ENCODE measurements at regions not wholly inside any gene's neighbourhood (a gene's known extent, or its start where the extent isn't known, plus 50 kb on each side); places are given as distances from the start of the nearest gene placed in this dataset.
"Not testable (repeated sequence)": the region's sequence is repeated elsewhere in the genome, so short reads cannot be mapped to it uniquely, and the experiment has no call there.

DNA sequence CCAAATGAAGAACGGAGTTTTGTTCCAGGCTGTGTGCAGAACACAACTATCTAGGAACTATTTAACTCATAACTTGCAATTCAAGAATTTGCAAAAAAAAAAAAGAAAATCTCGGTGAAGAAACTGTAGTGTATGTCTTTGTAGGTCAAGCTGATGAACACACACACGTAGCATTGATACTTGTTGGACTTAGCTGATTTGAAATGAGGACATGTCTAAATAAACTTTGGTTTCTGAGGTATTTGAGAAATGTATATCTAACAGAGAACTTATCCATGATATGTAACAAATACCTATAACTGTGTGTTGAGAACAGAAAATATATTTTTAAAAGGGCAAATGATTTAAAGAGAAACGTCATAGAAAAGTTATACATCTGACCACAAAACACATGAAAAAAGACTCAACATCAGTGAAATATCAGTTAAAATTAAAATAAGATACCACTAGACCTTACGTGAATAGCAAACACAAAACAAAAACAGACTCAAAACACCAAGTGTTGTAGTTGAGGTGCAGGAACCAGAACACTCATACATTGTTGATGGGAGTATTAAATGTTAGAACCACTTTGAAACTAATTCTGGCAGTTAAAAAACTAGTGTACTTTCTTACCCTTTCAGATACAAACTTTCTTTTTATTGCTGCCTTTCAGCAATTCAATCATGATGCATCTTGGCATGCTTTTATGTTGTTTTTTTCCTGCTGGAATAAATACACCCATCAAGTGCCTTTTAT lies 1535.8 kb upstream of the PCDH10 start:
- no peaks in the 10 kb centered on the region for H3K4me1 ChIP-seq (ENCODE audit: control insufficient read depth, insufficient read depth, low read length)
- no peaks in the 10 kb centered on the region for H3K27me3 ChIP-seq (ENCODE audit: control insufficient read depth, insufficient read depth, low read length)
- H3K27ac ChIP-seq (ENCODE audit: low read length): no peak overlapping the region
- no peaks in the 10 kb centered on the region for H3K36me3 ChIP-seq (ENCODE audit: control insufficient read depth, insufficient read depth, low read length)
- no peak for DNase-seq
- 95% methylated on average over 4 of the region's 5 CpGs for WGBS (ENCODE audit: insufficient coverage, low lambda C conversion rate)
- H3K4me3 ChIP-seq (ENCODE audit: low read length): no peak overlapping the region
- no peaks in the 10 kb centered on the region for H3K9me3 ChIP-seq (ENCODE audit: control insufficient read depth, low read depth, low read length)

DNA sequence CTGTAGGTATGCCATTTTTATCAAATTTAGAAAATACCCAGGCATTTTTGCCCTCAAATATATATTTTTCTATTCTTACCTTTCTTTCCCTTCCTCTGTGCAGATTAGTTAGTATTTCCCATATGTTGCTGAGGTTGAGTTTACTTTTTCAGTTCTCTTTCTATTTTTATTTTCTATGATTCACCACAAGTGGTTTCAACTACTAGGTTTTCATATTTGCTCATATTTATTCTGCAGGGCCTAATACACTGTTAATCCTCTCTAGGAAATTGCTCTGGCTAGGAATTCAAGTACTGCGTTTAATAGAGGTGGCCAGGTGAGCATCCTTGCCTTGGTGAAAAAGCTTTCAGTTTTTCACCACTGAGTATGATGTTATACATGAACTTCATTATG lies 1535.3 kb upstream of the PCDH10 start:
- Histone ChIP-seq H3K27me3 (ENCODE audit: control insufficient read depth, insufficient read depth, low read length) (no peaks in the 10 kb centered on the region), H3K9me3 (ENCODE audit: control insufficient read depth, low read depth, low read length) (no peaks in the 10 kb centered on the region), H3K4me3 (ENCODE audit: low read length) (no peak overlapping the region), H3K27ac (ENCODE audit: low read length) (no peak overlapping the region), H3K36me3 (ENCODE audit: control insufficient read depth, insufficient read depth, low read length) (no peaks in the 10 kb centered on the region), H3K4me1 (ENCODE audit: control insufficient read depth, insufficient read depth, low read length) (no peaks in the 10 kb centered on the region)
- 80% methylated on average over 1 of the region's 1 CpG for WGBS (ENCODE audit: insufficient coverage, low lambda C conversion rate)
- no peak for DNase-seq

DNA sequence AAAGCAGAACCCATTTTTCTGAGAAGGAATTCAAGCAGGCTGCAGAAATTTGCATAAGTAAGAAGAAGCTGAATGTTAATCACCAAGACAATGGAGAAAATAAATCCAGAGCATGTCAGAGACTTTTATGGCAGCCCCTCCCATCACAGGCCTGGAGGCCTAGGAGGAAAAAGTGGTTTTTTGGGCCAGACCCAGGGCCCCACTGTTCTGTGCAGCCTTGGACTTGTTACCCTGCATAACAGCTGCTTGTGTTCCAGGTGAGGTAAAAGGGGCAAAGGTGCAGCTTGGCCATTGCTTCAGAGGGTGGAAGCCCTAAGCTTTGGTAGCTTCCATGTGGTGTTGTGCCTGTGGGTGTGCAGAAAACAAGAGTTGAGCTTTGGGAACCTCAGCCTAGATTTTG lies 1516.2 kb upstream of the PCDH10 start:
- Histone ChIP-seq H3K27ac (ENCODE audit: low read length) (no peak overlapping the region), H3K36me3 (ENCODE audit: control insufficient read depth, insufficient read depth, low read length) (no peaks in the 10 kb centered on the region), H3K27me3 (ENCODE audit: control insufficient read depth, insufficient read depth, low read length) (no peaks in the 10 kb centered on the region), H3K4me3 (ENCODE audit: low read length) (no peak overlapping the region), H3K9me3 (ENCODE audit: control insufficient read depth, low read depth, low read length) (peaks cover 5% of the 10 kb centered on the region), H3K4me1 (ENCODE audit: control insufficient read depth, insufficient read depth, low read length) (no peaks in the 10 kb centered on the region)
- no peak for DNase-seq

DNA sequence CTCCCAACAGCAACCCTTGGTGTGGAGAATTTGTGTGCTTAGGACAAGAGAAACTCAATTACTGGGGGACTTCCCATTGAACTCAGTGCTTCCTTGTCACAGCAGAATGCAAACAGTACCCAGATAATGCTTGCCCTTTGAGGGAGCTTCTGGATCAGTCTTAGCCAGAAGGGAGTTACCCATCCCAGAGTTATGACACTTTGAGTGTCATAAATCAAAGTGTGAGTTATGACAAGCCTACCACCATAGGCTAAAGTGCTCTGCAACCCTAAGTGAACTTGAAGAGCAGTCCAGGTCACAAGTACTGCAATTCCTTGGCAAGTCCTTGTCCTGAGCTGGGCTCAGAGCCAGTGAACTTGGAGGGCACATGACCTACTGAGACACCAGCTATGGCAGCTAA lies 1513.9 kb upstream of the PCDH10 start:
- no peaks in the 10 kb centered on the region for H3K27me3 ChIP-seq (ENCODE audit: control insufficient read depth, insufficient read depth, low read length)
- H3K4me1 ChIP-seq (ENCODE audit: control insufficient read depth, insufficient read depth, low read length): no peaks in the 10 kb centered on the region
- H3K4me3 ChIP-seq (ENCODE audit: low read length): no peak overlapping the region
- no peaks in the 10 kb centered on the region for H3K36me3 ChIP-seq (ENCODE audit: control insufficient read depth, insufficient read depth, low read length)
- peaks cover 5% of the 10 kb centered on the region for H3K9me3 ChIP-seq (ENCODE audit: control insufficient read depth, low read depth, low read length)
- no peak overlapping the region for H3K27ac ChIP-seq (ENCODE audit: low read length)
- no peak for DNase-seq

- H3K27ac ChIP-seq (ENCODE audit: low read length): no peak overlapping the region
- H3K4me3 ChIP-seq (ENCODE audit: low read length): no peak overlapping the region
- DNase-seq: no peak
- H3K9me3 ChIP-seq (ENCODE audit: control insufficient read depth, low read depth, low read length): peaks cover 4% of the 10 kb centered on the region
- 100% methylated on average over 1 of the region's 2 CpGs for WGBS (ENCODE audit: insufficient coverage, low lambda C conversion rate)
- no peaks in the 10 kb centered on the region for H3K27me3 ChIP-seq (ENCODE audit: control insufficient read depth, insufficient read depth, low read length)
- H3K4me1 ChIP-seq (ENCODE audit: control insufficient read depth, insufficient read depth, low read length): no peaks in the 10 kb centered on the region
- H3K36me3 ChIP-seq (ENCODE audit: control insufficient read depth, insufficient read depth, low read length): no peaks in the 10 kb centered on the region
Measured at GRCh38 chr4:131638781-131639180, 1510.3 kb upstream of the PCDH10 start.

DNA sequence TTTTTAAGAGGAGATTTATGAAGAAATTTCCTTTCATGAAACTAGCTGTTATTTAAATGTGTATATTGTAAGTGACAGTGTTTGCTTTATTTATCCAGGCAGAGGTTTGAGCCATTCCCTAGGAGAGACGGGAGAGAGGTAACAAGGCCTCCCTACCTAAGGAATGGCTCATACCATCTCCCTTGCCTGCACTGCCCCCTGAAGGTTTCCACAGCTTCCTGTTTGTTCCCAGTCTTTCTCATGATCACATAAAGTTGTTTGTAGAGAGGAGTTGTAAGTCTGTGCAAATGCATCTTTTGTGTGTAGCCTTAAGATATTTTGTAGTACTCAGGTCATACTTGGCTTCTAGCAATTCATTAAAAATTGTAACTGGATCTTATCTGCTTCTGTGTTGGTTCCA lies 1504.5 kb upstream of the PCDH10 start:
- Histone ChIP-seq H3K4me1 (ENCODE audit: control insufficient read depth, insufficient read depth, low read length) (no peaks in the 10 kb centered on the region), H3K4me3 (ENCODE audit: low read length) (no peak overlapping the region), H3K27ac (ENCODE audit: low read length) (no peak overlapping the region), H3K9me3 (ENCODE audit: control insufficient read depth, low read depth, low read length) (peaks cover 2% of the 10 kb centered on the region), H3K27me3 (ENCODE audit: control insufficient read depth, insufficient read depth, low read length) (no peaks in the 10 kb centered on the region), H3K36me3 (ENCODE audit: control insufficient read depth, insufficient read depth, low read length) (no peaks in the 10 kb centered on the region)
- no CpG with 5 or more reads among the region's 1 CpG for WGBS (ENCODE audit: insufficient coverage, low lambda C conversion rate)
- no peak for DNase-seq

DNA sequence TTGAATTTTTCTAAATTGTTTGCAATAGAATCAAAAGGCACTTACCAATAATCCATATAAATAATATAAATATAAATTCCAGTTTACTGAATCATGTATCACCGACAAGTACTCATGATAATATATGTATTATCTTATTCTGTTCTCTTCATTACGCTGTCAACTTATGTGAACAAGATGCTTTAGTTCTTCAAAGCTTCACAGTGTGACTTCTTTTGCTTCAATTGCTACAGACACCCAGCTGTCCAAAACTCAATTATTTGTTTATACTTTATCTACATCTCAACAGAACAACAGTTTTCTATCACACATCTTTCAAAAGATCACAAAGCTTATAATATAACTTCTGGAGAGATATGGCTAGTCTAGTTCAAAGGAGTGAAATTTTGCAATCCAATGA lies 1499.9 kb upstream of the PCDH10 start:
- no peak for DNase-seq
- Histone ChIP-seq H3K9me3 (ENCODE audit: control insufficient read depth, low read depth, low read length) (no peaks in the 10 kb centered on the region), H3K27me3 (ENCODE audit: control insufficient read depth, insufficient read depth, low read length) (no peaks in the 10 kb centered on the region), H3K4me1 (ENCODE audit: control insufficient read depth, insufficient read depth, low read length) (no peaks in the 10 kb centered on the region), H3K27ac (ENCODE audit: low read length) (no peak overlapping the region), H3K36me3 (ENCODE audit: control insufficient read depth, insufficient read depth, low read length) (no peaks in the 10 kb centered on the region), H3K4me3 (ENCODE audit: low read length) (no peak overlapping the region)
- 92% methylated on average over 2 of the region's 2 CpGs for WGBS (ENCODE audit: insufficient coverage, low lambda C conversion rate)

DNA sequence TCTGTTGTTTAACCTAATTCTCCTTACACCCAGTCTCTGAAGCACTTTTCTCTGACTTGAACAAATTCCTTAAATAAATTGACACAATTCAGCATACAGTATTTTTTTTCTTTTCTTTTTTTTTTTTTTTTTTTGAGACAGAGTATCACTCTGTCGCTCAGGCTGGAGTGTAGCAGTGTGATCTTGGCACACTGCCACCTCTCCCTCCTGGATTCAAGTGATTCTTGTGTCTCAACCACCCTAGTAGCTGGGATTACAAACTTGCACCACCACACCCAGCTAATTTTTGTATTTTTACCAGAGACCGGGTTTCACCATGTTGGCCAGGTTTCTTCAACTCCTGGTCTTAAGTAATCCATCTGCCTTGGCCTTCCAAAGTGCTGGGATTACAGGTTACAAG lies 1498.1 kb upstream of the PCDH10 start:
- H3K27ac ChIP-seq (ENCODE audit: low read length): no peak overlapping the region
- no peak overlapping the region for H3K4me3 ChIP-seq (ENCODE audit: low read length)
- DNase-seq: no peak
- H3K4me1 ChIP-seq (ENCODE audit: control insufficient read depth, insufficient read depth, low read length): no peaks in the 10 kb centered on the region
- no peaks in the 10 kb centered on the region for H3K36me3 ChIP-seq (ENCODE audit: control insufficient read depth, insufficient read depth, low read length)
- WGBS (ENCODE audit: insufficient coverage, low lambda C conversion rate): no CpG with 5 or more reads among the region's 2 CpGs
- H3K27me3 ChIP-seq (ENCODE audit: control insufficient read depth, insufficient read depth, low read length): no peaks in the 10 kb centered on the region
- H3K9me3 ChIP-seq (ENCODE audit: control insufficient read depth, low read depth, low read length): no peaks in the 10 kb centered on the region

DNA sequence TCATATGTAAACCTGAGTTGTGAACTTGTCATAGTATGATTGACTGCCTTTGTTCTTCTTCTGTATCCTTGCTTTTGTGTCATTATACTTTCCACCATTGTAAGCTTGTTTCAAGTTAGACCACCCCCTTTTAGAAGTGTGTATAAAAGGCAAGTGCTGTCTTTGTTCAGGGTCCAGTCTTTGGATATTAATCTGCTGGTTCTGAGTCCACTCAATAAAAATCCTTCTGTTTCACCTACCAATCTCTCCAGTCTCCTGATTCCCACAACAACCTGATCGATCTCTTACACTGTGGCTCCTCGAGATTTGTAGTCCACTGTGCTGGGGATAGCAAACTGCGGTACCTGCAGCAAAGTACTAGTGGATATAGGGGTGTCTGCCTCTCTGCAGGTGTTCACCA lies 1465.8 kb upstream of the PCDH10 start:
- WGBS (ENCODE audit: insufficient coverage, low lambda C conversion rate): no CpG with 5 or more reads among the region's 3 CpGs
- not testable (repeated sequence) for H3K4me1 ChIP-seq (ENCODE audit: control insufficient read depth, insufficient read depth, low read length); H3K4me3 ChIP-seq (ENCODE audit: low read length); H3K9me3 ChIP-seq (ENCODE audit: control insufficient read depth, low read depth, low read length); H3K36me3 ChIP-seq (ENCODE audit: control insufficient read depth, insufficient read depth, low read length); H3K27ac ChIP-seq (ENCODE audit: low read length); DNase-seq; H3K27me3 ChIP-seq (ENCODE audit: control insufficient read depth, insufficient read depth, low read length)

- WGBS (ENCODE audit: insufficient coverage, low lambda C conversion rate): no CpG with 5 or more reads among the region's 2 CpGs
Measured at GRCh38 chr4:131721883-131722282, 1427.2 kb upstream of the PCDH10 start.

GRCh38 chr4:131723069-131723468 lies 1426.0 kb upstream of the PCDH10 start:
- not testable (repeated sequence) for H3K4me3 ChIP-seq (ENCODE audit: low read length); DNase-seq; H3K27ac ChIP-seq (ENCODE audit: low read length); H3K4me1 ChIP-seq (ENCODE audit: control insufficient read depth, insufficient read depth, low read length); H3K27me3 ChIP-seq (ENCODE audit: control insufficient read depth, insufficient read depth, low read length); H3K36me3 ChIP-seq (ENCODE audit: control insufficient read depth, insufficient read depth, low read length)
- H3K9me3 ChIP-seq (ENCODE audit: control insufficient read depth, low read depth, low read length): peaks cover 25% of the 10 kb centered on the region
- WGBS (ENCODE audit: insufficient coverage, low lambda C conversion rate): 100% methylated on average over 1 of the region's 24 CpGs

More at GRCh38 chr4:131721883-131722282, 1427.2 kb upstream of the PCDH10 start:
- H3K4me1 ChIP-seq (ENCODE audit: control insufficient read depth, insufficient read depth, low read length): no peaks in the 10 kb centered on the region
- no peak overlapping the region for H3K4me3 ChIP-seq (ENCODE audit: low read length)
- no peaks in the 10 kb centered on the region for H3K36me3 ChIP-seq (ENCODE audit: control insufficient read depth, insufficient read depth, low read length)
- no peaks in the 10 kb centered on the region for H3K27me3 ChIP-seq (ENCODE audit: control insufficient read depth, insufficient read depth, low read length)
- DNase-seq: no peak
- peaks cover 17% of the 10 kb centered on the region for H3K9me3 ChIP-seq (ENCODE audit: control insufficient read depth, low read depth, low read length)
- H3K27ac ChIP-seq (ENCODE audit: low read length): no peak overlapping the region
